Activated T-cell treated with anti-CD3 and anti-CD28 coated beads for 48 hours (primary cell): ENCODE measurements at regions not wholly inside any gene's neighbourhood (a gene's known extent, or its start where the extent isn't known, plus 50 kb on each side); places are given as distances from the start of the nearest gene placed in this dataset.

Experiments used
- DNase-seq: peaks from one replicate; pipeline ENCODE4 v3.0.0-alpha.2; 2020; ENCODE audit warnings: low read depth

- no peak for DNase-seq
These were observed 704.7 kb upstream of the COBL start for GRCh38 chr7:52021343-52021742.

- no peak for DNase-seq
These were observed 702.1 kb upstream of the COBL start for GRCh38 chr7:52018680-52019054.

- DNase-seq = no peak
These were observed 701.4 kb upstream of the COBL start for GRCh38 chr7:52017802-52018679.

- DNase-seq = no peak
These were observed 692.6 kb upstream of the COBL start for GRCh38 chr7:52009181-52009580.

- no peak for DNase-seq
These were observed 690.1 kb upstream of the COBL start for GRCh38 chr7:52006674-52007073.

GRCh38 chr7:52005613-52006012 lies 689.0 kb upstream of the COBL start:
- no peak for DNase-seq

- no peak for DNase-seq
These were observed 679.1 kb upstream of the COBL start for GRCh38 chr7:51995596-51996179.

GRCh38 chr7:51982653-51983052 lies 666.0 kb upstream of the COBL start:
- no peak for DNase-seq

- no peak for DNase-seq
These were observed 664.2 kb upstream of the COBL start for GRCh38 chr7:51980812-51981211.

GRCh38 chr7:51980313-51980712 lies 663.7 kb upstream of the COBL start:
- no peak for DNase-seq

GRCh38 chr7:51977913-51978312 lies 661.3 kb upstream of the COBL start:
- no peak for DNase-seq

GRCh38 chr7:51973939-51974338 lies 657.3 kb upstream of the COBL start:
- DNase-seq = no peak

GRCh38 chr7:51973071-51973470 lies 656.5 kb upstream of the COBL start:
- no peak for DNase-seq

- no peak for DNase-seq
These were observed 654.5 kb upstream of the COBL start for GRCh38 chr7:51970961-51971665.

- DNase-seq = no peak
These were observed 651.9 kb upstream of the COBL start for GRCh38 chr7:51968461-51968860.

GRCh38 chr7:51965454-51965853 lies 648.8 kb upstream of the COBL start:
- no peak for DNase-seq

GRCh38 chr7:51961804-51962203 lies 645.2 kb upstream of the COBL start:
- DNase-seq = no peak

- DNase-seq = no peak
These were observed 634.2 kb upstream of the COBL start for GRCh38 chr7:51950813-51951212.

GRCh38 chr7:51949726-51950644 lies 633.4 kb upstream of the COBL start:
- DNase-seq = no peak

GRCh38 chr7:51930834-51931233 lies 614.2 kb upstream of the COBL start:
- no peak for DNase-seq

GRCh38 chr7:51929818-51930217 lies 613.2 kb upstream of the COBL start:
- no peak for DNase-seq

- DNase-seq = no peak
These were observed 611.1 kb upstream of the COBL start for GRCh38 chr7:51927738-51928137.
